DMS 273 treated with DMSO at 0.1 percent for 48 hours (cell line): ENCODE measurements at regions not wholly inside any gene's neighbourhood (a gene's known extent, or its start where the extent isn't known, plus 50 kb on each side); places are given as distances from the start of the nearest gene placed in this dataset.

Source experiments
- DNase-seq: peaks from one replicate; lab custom pipeline; 2025; lab: John Stamatoyannopoulos, UW

GRCh38 chr14:53896726-53897125, 59.9 kb downstream of the BMP4 start:
- DNase-seq: no peak

- no peak for DNase-seq
Measured at GRCh38 chr14:53894456-53894855, 62.2 kb downstream of the BMP4 start.

GRCh38 chr14:53893374-53893773, 63.3 kb downstream of the BMP4 start:
- no peak for DNase-seq

GRCh38 chr14:53890611-53891101, 66.0 kb downstream of the BMP4 start:
- DNase-seq: no peak

- no peak for DNase-seq
Measured at GRCh38 chr14:53888535-53889386, 67.9 kb downstream of the BMP4 start.

- DNase-seq: no peak
Measured at GRCh38 chr14:53885136-53885640, 71.4 kb downstream of the BMP4 start.

GRCh38 chr14:53884601-53885000, 72.0 kb downstream of the BMP4 start:
- DNase-seq: no peak

- DNase-seq: no peak
Measured at GRCh38 chr14:53883739-53884138, 72.9 kb downstream of the BMP4 start.

- DNase-seq: no peak
Measured at GRCh38 chr14:53882684-53883083, 73.9 kb downstream of the BMP4 start.

GRCh38 chr14:53881921-53882320, 74.7 kb downstream of the BMP4 start:
- DNase-seq: no peak

- no peak for DNase-seq
Measured at GRCh38 chr14:53881161-53881871, 75.3 kb downstream of the BMP4 start.

- no peak for DNase-seq
Measured at GRCh38 chr14:53880761-53881160, 75.9 kb downstream of the BMP4 start.

- DNase-seq: no peak
Measured at GRCh38 chr14:53879747-53880146, 76.9 kb downstream of the BMP4 start.

- no peak for DNase-seq
Measured at GRCh38 chr14:53879022-53879686, 77.5 kb downstream of the BMP4 start.

GRCh38 chr14:53875324-53875897, 81.2 kb downstream of the BMP4 start:
- DNase-seq: no peak

GRCh38 chr14:53874704-53875103, 81.9 kb downstream of the BMP4 start:
- DNase-seq: no peak

- no peak for DNase-seq
Measured at GRCh38 chr14:53872681-53873089, 83.9 kb downstream of the BMP4 start.

GRCh38 chr14:53871951-53872350, 84.7 kb downstream of the BMP4 start:
- no peak for DNase-seq

GRCh38 chr14:53871011-53871410, 85.6 kb downstream of the BMP4 start:
- DNase-seq: no peak

GRCh38 chr14:53865711-53866110, 90.9 kb downstream of the BMP4 start:
- DNase-seq: no peak

- no peak for DNase-seq
Measured at GRCh38 chr14:53861781-53862180, 94.8 kb downstream of the BMP4 start.

- DNase-seq: no peak
Measured at GRCh38 chr14:53858345-53858684, 98.3 kb downstream of the BMP4 start.
